HG03175 (cell line): ENCODE measurements at regions not wholly inside any gene's neighbourhood (a gene's known extent, or its start where the extent isn't known, plus 50 kb on each side); places are given as distances from the start of the nearest gene placed in this dataset.
A peak's percentile ranks its signal among the peaks of the same experiment; 100 is the strongest.

Experiments used
- ATAC-seq: cut with Tn5 transposase; IDR thresholded peaks from one replicate; pipeline ENCODE4 v1.9.1; 2021; ENCODE audit warnings: mild to moderate bottlenecking, moderate library complexity; ENCODE audit not compliant: unreplicated experiment

GRCh38 chr18:72197591-72197990 is 346.6 kb downstream of the CBLN2 start:
- no peak for ATAC-seq

GRCh38 chr18:72194072-72194471 is 350.1 kb downstream of the CBLN2 start:
- ATAC-seq, result no peak

- ATAC-seq, result no peak
These were observed 356.2 kb downstream of the CBLN2 start for GRCh38 chr18:72187956-72188355.

- ATAC-seq, result peak; percentile 83
These were observed 362.8 kb downstream of the CBLN2 start for GRCh38 chr18:72181241-72181764.

GRCh38 chr18:72180689-72181088 is 363.5 kb downstream of the CBLN2 start:
- ATAC-seq, result peak; percentile 15

- ATAC-seq, result no peak
These were observed 369.0 kb downstream of the CBLN2 start for GRCh38 chr18:72174972-72175649.

GRCh38 chr18:72171596-72171995 is 372.5 kb downstream of the CBLN2 start:
- no peak for ATAC-seq

GRCh38 chr18:72161691-72162090 is 382.5 kb downstream of the CBLN2 start:
- no peak for ATAC-seq

GRCh38 chr18:72160510-72161445 is 383.4 kb downstream of the CBLN2 start:
- peak; percentile 70 for ATAC-seq

- no peak for ATAC-seq
These were observed 388.8 kb downstream of the CBLN2 start for GRCh38 chr18:72155327-72155726.

- ATAC-seq, result no peak
These were observed 389.2 kb downstream of the CBLN2 start for GRCh38 chr18:72154926-72155325.

- ATAC-seq, result no peak
These were observed 391.2 kb downstream of the CBLN2 start for GRCh38 chr18:72152935-72153334.

GRCh38 chr18:72147830-72148229 is 396.3 kb downstream of the CBLN2 start:
- no peak for ATAC-seq

- no peak for ATAC-seq
These were observed 404.1 kb downstream of the CBLN2 start for GRCh38 chr18:72140007-72140406.

- no peak for ATAC-seq
These were observed 415.5 kb downstream of the CBLN2 start for GRCh38 chr18:72128649-72129048.

GRCh38 chr18:72122103-72122502 is 422.0 kb downstream of the CBLN2 start:
- no peak for ATAC-seq

- no peak for ATAC-seq
These were observed 425.1 kb downstream of the CBLN2 start for GRCh38 chr18:72119082-72119481.

- ATAC-seq, result no peak
These were observed 429.1 kb downstream of the CBLN2 start for GRCh38 chr18:72114801-72115594.

- ATAC-seq, result no peak
These were observed 436.3 kb downstream of the CBLN2 start for GRCh38 chr18:72107647-72108383.

GRCh38 chr18:72104851-72105250 is 439.3 kb downstream of the CBLN2 start:
- ATAC-seq, result no peak
